ENCODE measurements at regions not wholly inside any gene's neighbourhood (a gene's known extent, or its start where the extent isn't known, plus 50 kb on each side); places are given as distances from the start of the nearest gene placed in this dataset.

DNA sequence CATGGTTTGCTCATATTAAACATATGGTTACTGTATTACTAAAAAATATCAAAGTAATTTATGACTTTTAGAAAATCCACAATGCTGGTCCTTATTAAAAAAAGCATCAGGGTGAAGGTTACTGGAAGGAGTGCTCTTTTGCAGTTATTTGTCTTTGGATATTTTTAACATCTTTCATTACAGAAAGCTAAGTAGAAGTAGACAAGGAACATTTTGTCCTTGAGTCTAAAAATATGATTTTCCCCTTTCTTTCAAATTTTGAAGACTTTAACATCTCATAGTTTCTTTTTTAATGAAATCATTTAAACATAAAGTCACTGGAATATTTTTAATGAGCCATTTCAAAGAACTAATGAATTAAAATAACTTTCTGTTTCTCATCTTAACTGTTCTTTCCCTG, 110.1 kb upstream of the TNS3 start:
- DNase-seq (ENCODE audit: low read depth, low spot score): no peak

DNA sequence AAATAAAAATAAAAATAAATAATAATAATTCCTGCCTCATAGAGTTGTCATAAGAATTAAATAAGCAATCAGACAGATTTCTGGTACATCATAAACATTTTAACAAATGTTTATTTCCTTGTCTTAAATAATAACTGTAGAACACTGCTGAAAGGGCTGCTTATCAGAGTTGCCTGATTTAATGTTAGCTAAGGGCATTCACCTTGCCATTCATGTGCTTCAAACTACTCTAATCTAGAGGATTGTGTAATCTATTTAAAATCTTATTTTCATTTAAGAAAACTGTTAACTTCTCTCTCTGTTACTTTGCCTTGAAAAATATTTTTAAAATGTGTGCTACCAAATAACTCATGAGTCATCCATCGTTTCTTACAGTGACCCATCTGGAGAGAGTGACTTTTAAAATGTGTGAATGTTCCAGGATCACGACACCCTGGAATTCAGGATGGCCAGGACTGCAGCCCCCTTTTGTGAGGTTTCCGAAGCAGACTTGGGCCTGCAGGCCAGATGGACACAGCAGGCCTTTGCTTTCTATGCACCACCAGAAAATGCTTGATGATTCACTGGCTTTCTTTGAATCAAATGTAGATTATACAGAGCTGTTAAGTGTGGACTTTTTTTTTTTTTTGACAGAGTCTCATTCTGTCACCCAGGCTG, 109.1 kb upstream of the TNS3 start:
- DNase-seq (ENCODE audit: low read depth, low spot score): peak; percentile 17

DNA sequence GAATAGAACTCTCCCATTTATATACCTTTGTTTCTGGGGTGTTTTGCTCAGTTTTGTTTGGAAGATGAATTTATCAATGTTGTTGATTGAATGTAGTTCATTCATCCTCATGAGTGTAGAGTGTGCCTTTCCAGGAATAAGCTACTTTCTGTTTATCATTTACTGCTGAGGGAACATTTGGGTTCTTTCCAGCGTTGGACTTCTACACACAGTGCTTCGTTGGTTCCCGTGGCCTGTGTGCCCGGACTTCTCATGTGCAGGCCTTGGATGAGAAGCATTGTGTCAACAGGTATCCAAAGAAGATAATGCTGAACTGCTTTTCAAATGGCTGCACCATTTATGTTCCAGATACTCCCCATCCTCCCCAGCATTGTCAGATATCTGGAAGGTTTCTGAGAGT, 107.6 kb upstream of the TNS3 start:
- no peak for DNase-seq (ENCODE audit: low read depth, low spot score)

DNA sequence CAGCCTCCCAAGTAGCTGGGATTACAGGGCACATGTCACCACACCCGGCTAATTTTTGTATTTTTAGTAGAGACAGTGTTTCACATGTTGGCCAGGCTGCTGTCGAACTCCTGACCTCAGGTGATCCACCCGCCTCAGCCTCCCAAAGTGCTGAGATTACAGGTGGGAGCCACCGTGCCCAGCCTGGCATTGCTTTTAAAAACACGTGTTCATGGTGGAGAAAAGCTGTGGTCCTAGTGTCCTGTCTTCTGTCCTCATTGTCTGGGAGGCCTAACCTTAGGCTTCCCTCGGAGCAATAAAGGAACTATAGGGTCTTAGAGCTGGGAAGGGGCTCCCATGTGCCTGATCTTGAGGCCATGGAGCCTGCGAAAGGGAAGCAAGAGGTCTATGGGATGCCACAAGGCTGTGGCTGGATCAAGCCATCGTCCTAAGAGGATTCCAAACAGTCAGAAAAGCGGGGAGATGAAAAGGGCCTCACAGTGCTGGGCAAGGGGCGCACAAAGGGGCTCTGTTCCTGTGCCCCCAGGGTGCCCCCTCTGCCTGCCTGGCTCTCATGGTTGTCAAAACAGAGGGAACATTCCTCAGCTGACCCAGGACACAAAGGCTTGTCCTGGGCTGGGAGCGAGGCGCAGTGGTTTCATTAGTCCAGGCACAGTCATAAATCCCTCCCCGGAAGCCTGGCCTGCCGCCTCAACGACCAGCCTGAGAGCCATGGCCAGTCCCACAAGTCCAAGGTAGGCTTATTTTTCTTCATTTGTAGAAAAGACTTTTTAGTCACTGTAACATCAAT, 106.6 kb upstream of the TNS3 start:
- DNase-seq (ENCODE audit: low read depth, low spot score): no peak

DNA sequence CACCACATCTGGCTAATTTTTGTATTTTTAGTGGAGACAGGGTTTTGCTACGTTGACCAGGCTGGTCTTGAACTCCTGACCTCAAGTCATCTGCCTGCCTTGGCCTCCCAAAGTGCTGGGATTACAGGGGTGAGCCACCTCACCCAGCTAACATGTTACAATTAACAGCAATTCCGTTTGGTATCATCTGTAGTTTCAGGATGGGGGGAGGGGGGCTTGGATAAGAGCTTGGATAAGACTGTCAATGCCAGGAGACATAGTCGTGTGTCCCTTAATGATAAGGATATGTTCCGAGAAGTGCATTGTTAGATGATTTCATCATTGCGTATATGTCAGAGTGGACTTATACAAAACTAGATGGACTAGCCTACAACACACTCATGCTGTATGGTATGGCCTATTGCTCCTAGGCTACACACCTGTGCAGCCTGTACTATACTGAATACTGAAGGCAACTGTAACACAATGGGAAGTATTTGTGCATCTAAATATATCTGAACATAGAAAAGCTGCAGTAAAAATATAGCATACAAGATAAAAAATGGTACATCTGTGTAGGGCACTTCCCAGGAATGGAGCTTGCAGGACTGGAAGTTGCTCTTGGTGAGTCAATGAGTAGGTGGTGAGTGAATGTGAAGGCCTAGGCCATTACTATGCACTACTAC, 103.9 kb upstream of the TNS3 start:
- DNase-seq (ENCODE audit: low read depth, low spot score): no peak

DNA sequence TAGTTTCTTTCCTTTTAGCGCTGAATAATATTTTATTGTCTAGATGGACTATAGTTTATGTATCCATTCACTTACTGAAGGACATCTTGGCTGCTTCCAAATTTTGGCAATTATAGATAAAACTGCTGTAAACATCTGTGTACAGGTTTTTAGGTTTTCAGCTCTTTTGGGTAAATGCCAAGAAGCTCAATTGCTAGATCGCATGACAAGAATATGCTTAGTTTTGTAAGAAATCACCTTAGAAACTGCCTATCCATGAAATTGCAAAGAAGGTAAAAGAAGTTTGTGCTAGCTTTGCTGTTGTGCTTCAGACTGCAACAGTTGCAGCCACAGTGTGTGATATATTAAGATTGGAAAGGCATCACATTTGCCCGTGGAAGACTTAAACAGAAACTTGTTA, 103.2 kb upstream of the TNS3 start:
- no peak for DNase-seq (ENCODE audit: low read depth, low spot score)

DNA sequence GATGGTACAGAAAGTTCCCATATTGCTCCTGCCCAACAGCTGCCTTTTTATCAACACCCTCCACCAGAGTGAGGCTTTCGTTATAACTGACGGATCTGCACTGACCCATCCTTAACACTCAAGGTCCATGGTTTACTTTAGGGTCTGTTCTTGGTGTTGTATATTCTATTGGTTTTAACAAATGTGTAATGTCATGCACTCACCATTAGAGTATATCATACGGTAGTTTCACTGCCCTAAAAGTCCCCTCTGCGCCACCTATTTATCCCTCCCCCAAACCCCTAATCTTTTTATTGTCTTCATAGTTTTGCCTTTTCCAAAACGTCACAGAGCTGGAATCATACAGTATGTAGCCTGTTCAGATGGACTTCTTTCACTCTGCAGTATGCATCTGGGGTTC, 102.8 kb upstream of the TNS3 start:
- no peak for DNase-seq (ENCODE audit: low read depth, low spot score)

DNA sequence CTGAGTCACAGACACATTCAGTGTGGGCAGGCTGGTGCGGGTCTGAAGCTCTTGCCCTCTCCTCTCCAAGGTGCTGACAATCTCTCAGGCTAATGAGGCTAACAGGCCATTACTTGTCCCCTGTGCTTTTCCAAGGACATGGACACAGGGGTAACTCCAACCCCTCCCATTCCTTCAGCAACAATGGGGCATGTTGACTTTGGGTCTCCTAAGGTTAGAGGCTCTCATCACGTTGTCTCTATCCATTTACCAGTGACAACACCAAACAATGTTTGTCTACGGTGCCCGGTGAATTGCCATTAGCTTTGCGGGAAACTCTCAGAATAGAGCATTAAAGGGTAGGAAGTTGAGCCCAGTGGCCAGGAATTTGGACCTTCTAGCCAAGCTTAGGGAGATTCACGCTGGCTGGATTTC, 101.6 kb upstream of the TNS3 start:
- no peak for DNase-seq (ENCODE audit: low read depth, low spot score)

DNA sequence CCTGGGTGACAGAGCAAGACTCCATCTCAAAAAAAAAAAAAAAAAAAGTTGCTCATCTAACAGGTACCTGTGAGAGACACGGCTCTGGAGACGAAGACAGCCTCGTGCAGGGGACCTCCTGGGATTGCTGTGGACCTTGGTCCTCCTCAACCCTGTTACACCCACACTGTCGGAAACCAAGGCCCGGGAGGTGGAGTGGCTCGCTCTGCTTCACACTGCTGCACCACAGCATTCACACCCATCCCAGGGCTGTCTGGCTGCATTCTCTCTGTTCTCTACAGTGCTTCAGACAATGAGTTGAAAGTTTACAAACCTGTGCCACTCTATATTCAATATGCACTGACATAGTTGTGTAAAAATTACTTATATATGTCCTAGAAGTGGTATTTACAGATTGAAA, 101.0 kb upstream of the TNS3 start:
- DNase-seq (ENCODE audit: low read depth, low spot score): no peak

DNA sequence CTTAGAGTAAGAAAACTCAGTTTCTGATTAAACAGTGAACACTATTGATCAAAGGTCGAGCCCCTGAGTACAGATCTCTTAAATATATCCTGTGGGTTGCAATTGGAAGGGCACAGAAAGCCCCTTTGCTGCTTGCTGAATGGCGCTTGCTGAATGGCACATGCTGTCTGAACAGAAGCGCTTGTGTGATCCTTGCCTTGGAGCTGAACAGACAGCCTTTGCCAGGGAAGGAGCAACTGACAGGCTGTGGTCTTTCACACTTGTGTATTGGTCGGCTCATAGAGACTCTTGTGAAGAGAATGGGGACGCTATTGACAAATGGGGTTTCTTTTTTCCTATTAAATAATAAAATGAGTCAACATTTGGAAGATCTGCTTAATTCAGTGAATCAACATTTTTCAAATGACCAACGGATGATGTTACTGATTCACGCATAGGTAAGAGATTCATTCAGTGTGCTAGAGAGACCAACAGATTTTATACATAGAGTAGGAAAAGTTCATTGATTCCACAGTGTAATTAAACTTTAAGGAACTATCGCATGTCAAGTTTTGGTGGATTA, 99.4 kb upstream of the TNS3 start:
- no peak for DNase-seq (ENCODE audit: low read depth, low spot score)

DNA sequence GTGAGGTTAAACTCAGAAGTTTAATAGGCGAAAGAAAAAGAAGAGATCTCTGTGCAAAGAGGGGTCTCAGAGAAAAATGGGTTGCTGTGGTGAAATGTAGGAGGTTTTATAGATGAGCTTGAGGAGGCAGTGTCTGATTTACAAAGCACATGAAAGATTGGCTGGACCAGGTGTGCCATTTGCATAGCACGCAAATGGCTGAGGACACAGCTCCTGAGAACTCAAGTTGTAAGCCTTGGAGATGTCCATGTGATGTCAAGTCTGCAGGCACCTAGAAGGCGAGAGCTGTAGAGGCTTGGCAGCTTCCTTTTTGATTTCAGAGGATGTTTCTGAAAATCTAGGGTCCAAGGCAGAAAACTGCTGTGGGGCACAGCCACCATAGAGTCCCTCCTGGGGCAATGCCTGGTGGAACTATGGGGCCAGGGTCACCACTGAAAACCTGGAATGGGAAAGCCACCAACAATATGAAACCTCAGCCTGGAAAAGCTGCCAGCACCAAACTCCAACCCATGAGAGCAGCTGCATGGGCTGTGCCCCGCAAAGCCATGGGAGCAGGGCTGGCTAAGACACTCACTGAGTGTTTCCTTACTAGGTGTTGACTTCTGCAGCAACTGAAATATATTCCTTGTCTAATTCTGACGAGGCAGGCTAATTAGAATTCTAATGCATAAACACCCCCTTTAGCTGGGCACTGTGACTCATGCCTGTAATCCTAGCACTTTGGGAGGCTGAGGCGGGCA, 96.9 kb upstream of the TNS3 start:
- DNase-seq (ENCODE audit: low read depth, low spot score): no peak

DNA sequence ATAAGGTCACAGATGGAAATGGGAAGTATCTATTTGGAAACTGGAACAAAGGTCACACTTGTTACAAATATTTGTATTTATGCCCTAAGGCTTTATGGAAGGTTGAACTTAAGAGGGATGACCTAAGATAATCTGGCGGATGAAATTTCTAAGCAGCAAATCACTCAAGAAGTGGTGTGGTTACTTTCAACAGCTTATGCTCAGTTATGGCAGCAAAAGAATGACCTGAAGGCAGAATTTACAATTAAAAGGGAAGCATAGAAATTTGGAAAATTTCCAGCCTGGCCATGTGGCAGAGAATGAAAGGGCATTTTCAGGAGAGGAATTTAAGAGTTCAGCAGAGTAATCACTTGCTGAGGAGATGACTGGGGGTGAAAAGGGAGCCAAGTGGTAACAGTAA, 95.8 kb upstream of the TNS3 start:
- DNase-seq (ENCODE audit: low read depth, low spot score): no peak

DNA sequence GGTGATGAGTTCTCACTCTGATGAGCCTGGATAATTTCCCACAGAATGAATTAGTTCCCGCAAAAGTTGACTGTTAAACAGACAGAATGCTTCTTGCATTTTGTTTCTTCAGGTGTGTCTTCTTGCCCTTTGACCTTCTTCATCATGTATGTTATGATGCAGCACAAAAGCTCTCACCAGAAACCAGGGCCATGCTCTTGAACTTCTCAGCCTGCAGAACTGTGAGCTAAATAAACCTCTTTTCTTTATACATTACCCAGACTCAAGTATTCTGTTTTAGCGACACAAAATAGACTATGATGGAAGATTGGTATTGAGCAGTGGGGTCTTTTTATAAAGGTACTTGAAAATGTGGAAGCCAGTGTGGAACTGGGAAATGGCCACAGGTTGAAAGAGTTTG, 95.2 kb upstream of the TNS3 start:
- DNase-seq (ENCODE audit: low read depth, low spot score): no peak

DNA sequence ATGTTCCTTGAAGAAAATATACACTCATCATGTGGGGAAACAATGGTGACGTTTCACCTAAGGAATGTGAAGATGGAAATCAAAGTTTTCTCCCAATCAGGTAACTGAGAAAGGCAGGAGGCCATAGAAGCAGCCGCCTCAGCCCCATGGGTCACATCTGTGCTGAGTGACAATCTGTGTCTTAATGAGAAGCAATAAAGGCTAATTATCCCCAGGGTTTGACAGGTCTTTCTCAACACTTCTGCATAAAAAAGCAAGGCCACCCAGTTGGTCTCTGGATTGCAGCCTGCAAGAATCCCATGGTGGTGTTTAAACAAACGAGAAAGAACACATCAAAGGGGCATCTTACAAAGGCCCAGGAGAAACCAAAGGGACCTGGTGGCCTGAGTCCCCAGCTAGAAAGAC, 91.1 kb upstream of the TNS3 start:
- DNase-seq (ENCODE audit: low read depth, low spot score): no peak

DNA sequence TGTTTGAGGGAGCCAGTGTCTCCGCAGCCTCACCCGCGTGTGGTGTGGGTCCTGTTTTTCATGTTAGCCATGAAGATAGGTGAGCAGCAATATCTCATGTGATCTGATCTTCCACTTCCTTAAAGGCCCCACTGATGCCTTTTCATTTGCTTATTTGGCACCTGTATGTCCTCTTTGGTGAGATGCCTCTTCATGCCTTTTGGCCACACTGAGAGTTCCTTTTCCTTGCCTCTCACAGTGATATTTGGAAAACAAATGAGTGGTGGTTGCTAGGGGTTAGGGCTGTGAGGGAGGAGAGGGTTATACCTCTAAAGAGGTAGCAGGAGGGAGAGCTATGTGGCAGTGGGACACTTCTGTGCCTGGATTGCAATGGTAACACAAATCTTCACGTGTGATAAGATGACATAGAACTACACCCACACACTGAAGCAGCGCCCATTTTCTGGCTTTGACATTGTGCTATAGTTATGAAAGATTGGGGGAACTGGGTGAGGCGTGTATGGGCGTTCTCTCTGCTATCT, 90.4 kb upstream of the TNS3 start:
- DNase-seq (ENCODE audit: low read depth, low spot score): no peak

DNA sequence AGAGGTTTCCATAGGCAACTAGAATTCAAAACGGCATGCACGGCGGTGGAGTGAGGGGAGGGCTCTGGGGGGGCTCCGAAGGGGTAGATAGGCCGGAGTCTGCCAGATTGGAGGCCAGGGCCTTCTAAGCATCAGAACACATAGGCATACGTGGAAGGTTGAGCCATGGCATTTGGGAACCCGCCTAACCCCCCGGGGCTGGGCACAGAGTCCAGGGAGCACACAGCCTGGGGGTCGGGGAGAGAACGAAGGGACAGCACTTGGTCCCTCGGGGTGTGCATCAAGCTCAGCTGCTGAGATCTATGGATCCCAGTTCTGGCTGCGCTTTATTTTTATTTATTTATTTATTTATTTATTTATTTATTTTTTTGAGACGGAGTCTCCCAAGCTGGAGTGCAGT, 89.4 kb upstream of the TNS3 start:
- DNase-seq (ENCODE audit: low read depth, low spot score): no peak

DNA sequence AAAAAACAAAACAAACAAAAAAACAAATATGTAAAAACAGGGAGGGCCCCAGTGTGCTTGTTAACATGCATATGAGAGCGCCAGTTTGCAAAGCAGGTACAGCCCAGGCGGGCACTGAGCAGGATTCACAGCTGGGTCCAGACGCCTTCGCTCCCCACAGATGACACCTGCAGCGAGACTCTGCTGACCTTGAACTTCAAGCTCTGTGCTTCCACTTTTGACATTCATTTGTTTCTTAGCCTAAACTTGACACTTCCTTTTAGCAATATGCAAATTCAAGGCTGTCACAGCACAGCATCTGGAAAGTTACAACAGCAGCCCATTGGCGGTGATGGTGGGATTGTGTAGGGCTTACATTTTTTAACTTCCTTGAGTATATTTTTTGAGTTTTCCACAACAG, 88.8 kb upstream of the TNS3 start:
- no peak for DNase-seq (ENCODE audit: low read depth, low spot score)

DNA sequence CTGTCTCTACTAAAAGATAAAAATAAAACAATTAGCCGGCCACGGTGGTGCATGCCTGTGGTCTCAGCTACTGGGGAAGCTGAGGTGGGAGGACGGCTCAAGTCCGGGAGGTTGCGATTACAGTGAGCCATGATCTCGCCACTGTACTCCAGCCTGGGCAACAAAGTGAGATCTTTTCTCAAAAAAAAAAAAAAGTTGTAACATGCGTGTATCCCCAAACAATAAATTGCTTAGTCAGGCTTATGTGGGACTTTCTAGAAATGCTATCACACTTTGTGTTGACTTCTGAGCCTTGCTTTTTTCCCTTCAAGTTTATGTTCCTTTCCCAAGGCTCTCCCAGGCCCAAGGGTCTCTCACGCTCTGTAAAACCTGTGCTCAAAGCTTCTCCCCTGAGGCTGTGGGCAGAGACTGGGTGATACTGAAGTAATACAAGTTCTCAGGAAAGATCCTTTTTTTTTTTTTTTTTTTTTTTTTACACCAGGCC, 88.0 kb upstream of the TNS3 start:
- DNase-seq (ENCODE audit: low read depth, low spot score): no peak

DNA sequence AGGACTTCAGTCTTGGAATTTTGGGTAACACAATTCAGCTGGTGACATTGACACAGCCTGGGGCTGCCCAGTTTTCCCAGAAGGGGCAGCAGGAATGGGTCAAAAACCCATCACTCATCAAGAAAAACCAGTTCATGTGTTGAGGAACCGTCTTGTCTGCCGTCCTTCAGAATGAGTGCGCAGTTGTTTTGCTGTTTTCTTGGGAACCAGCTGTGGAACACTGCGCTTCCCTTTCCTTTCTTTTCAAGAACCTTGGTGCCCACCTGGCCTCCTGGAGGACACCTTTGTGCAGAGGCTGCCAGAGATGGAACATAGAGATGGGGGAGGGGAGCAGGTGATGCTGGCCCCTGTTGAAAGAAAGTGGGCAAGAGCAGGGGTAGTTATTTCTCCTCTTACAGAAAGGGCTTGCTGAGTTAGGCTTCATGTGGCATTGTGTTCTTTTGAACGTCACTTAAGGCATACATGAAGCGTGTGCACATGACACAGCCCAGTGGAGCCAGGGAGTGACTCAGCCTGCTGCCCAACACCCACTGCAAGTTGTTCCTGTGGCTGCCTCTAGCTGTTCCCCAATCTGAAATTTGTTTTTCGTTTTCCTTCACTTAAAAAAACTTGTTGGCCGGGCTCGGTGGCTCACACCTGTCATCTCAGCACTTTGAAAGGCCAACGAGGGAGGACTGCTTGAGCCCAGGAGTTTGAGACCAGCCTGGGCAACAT, 87.4 kb upstream of the TNS3 start:
- DNase-seq (ENCODE audit: low read depth, low spot score): no peak

DNA sequence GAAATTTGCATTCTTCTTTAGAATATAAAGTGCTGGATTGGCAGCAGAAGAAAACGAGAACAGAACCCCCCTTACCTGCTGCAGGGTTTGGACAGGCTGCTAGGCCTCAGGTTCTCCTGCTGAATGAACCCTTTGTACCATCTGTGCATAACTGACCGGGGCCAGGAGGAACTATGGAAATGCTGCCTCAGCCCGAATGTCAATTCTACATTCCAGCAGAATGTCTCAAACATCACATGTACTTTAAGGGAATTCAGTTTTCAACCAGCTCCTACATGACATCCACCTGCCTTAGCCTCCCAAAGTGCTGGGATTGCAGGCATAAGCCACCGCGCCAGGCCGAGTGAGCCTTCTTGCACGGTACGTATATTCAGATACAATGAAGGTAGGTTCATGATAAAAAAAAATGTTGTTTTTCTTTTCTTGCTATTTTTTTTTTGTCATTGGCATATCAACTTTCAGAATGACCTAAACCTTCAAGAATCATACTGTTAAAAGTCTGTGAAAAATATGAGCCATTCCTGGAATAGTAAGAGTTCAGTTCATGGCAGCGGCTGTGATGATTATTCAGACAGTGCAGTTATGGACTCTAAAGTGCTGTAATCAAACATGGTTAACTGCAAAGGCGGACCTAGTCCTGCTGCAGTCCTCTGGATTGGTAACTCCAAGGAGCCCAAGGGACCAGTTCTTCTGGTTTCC, 84.4 kb upstream of the TNS3 start:
- no peak for DNase-seq (ENCODE audit: low read depth, low spot score)
